Endodermal cell (in vitro differentiated cells): ENCODE measurements at regions not wholly inside any gene's neighbourhood (a gene's known extent, or its start where the extent isn't known, plus 50 kb on each side); places are given as distances from the start of the nearest gene placed in this dataset.

ENCODE experiments used
- DNase-seq: peaks from one replicate; pipeline ENCODE4 v3.0.0-alpha.2; 2017
- H3K27ac ChIP-seq: 2 replicates; pipeline ENCODE4 v1.5.1; 2013; ENCODE audit warnings: mild to moderate bottlenecking, low read depth, low read length, moderate library complexity
- H3K27me3 ChIP-seq: 2 replicates; pipeline ENCODE4 v1.6.1; 2013; ENCODE audit warnings: mild to moderate bottlenecking, low read length, moderate library complexity; ENCODE audit not compliant: insufficient read depth, control insufficient read depth, poor library complexity, severe bottlenecking
- H3K36me3 ChIP-seq: 2 replicates; pipeline ENCODE4 v1.7.0; 2013; ENCODE audit warnings: mild to moderate bottlenecking, low read length, moderate library complexity; ENCODE audit not compliant: control insufficient read depth, insufficient read depth
- H3K4me1 ChIP-seq: one replicate; pipeline ENCODE4 v1.7.0; 2013; ENCODE audit warnings: low read length; ENCODE audit not compliant: control insufficient read depth, insufficient read depth
- H3K4me3 ChIP-seq: 2 replicates; pipeline ENCODE4 v1.5.1; 2013; ENCODE audit warnings: mild to moderate bottlenecking, low read length, moderate library complexity
- H3K9ac ChIP-seq: 2 replicates; pipeline ENCODE4 v1.6.1; 2013; ENCODE audit warnings: mild to moderate bottlenecking, low read length, moderate library complexity; ENCODE audit not compliant: poor library complexity, severe bottlenecking; ENCODE audit errors: extremely low read depth
- H3K9me3 ChIP-seq: 2 replicates; pipeline ENCODE4 v1.6.1; 2013; ENCODE audit warnings: mild to moderate bottlenecking, low read length, moderate library complexity; ENCODE audit not compliant: control insufficient read depth
- H3K27ac Mint-ChIP-seq: 2 replicates; pipeline ENCODE4 v1.8.0; 2020; ENCODE audit warnings: mixed read lengths
- H3K27me3 Mint-ChIP-seq: 2 replicates; pipeline ENCODE4 v1.8.0; 2021; ENCODE audit warnings: mild to moderate bottlenecking, mixed read lengths; ENCODE audit not compliant: insufficient read depth
- H3K36me3 Mint-ChIP-seq: 2 replicates; pipeline ENCODE4 v1.8.0; 2020; ENCODE audit warnings: low read depth, mixed read lengths
- H3K4me1 Mint-ChIP-seq: 2 replicates; pipeline ENCODE4 v1.8.0; 2020; ENCODE audit warnings: mixed read lengths
- H3K4me3 Mint-ChIP-seq: 2 replicates; pipeline ENCODE4 v1.8.0; 2020; ENCODE audit warnings: mild to moderate bottlenecking, moderate library complexity, mixed read lengths
- H3K9me3 Mint-ChIP-seq: 2 replicates; pipeline ENCODE4 v1.8.0; 2020; ENCODE audit warnings: mild to moderate bottlenecking, mixed read lengths
- WGBS, 2 experiments: methylation state at CpG; one replicate each; pipeline versions ENCODE4 v1.1.5 to v1.1.7; 2013; ENCODE audit warnings: missing lambda C conversion rate in 2 of 2, mixed read lengths in 1 of 2; ENCODE audit not compliant: insufficient coverage in 1 of 2, insufficient read length in 1 of 2; 5-methylcytosine and 5-hydroxymethylcytosine counted together
- TF ChIP-seq, protein P1 (sequence below): fragments of 200-600 bp; sonication (generic); conservative IDR thresholded peaks from 2 replicates; pipeline ENCODE4 v1.5.0; 2021; ENCODE audit warnings: antibody characterized with exemption, mild to moderate bottlenecking

DNA sequence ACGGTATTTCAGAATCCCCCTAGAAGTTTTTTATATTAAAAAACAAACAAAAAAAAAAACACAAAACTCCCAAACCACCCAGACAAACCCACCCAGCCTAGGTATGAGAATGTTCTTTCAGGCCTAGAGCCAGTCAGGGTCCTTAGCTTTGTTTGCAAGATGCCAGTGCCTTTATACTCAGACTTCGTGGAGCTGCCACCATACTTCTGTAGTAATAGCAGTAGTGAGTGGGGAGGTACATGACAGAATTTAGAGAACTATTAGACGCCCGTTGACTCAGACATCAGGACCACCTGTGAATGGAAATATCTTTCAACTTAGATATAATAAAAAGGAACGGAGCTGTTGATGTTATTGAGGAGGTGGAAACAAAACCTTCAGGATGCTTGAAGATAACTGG, 138.2 kb upstream of the MKLN1 start:
- Mint-ChIP-seq H3K27ac (no peak overlapping the region), H3K27me3 (no peaks in the 10 kb centered on the region), H3K4me3 (no peak overlapping the region), H3K36me3 (no peaks in the 10 kb centered on the region), H3K9me3 (no peaks in the 10 kb centered on the region), H3K4me1 (peaks cover 18% of the 10 kb centered on the region)
- H3K4me3 ChIP-seq = no peak overlapping the region
- H3K9ac ChIP-seq = no peak overlapping the region
- H3K36me3 ChIP-seq = no peaks in the 10 kb centered on the region
- H3K27ac ChIP-seq = no peak overlapping the region
- no peak for DNase-seq
- WGBS, 2 experiments = 95 to 100% methylated on average over 3 to 4 of the region's 5 CpGs
- peaks cover 6% of the 10 kb centered on the region for H3K4me1 ChIP-seq
- no peaks in the 10 kb centered on the region for H3K27me3 ChIP-seq
- H3K9me3 ChIP-seq = no peaks in the 10 kb centered on the region
- TF ChIP-seq, protein P1, sequence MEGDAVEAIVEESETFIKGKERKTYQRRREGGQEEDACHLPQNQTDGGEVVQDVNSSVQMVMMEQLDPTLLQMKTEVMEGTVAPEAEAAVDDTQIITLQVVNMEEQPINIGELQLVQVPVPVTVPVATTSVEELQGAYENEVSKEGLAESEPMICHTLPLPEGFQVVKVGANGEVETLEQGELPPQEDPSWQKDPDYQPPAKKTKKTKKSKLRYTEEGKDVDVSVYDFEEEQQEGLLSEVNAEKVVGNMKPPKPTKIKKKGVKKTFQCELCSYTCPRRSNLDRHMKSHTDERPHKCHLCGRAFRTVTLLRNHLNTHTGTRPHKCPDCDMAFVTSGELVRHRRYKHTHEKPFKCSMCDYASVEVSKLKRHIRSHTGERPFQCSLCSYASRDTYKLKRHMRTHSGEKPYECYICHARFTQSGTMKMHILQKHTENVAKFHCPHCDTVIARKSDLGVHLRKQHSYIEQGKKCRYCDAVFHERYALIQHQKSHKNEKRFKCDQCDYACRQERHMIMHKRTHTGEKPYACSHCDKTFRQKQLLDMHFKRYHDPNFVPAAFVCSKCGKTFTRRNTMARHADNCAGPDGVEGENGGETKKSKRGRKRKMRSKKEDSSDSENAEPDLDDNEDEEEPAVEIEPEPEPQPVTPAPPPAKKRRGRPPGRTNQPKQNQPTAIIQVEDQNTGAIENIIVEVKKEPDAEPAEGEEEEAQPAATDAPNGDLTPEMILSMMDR = no peak

DNA sequence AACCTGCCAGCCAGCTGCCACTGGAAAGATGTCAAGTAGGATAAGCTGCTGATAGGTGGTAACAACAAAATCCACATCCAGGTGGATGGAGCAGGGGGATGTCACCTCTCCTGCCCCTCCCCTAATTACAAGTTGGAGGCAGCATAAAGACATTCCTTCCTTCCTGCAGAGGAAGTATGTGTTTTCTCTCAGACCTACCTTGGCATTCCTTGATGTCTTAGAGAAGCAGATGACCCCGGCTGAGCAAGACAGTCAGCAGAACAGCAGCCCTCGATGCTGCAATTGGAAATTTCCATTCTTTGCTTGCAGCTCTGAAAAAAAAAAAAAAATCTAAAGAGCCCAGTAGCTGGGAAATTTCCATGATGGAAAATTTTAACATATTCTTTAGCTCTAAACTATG, 137.5 kb upstream of the MKLN1 start:
- DNase-seq = peak; percentile 84
- WGBS, 2 experiments = 11 to 25% methylated on average over 1 to 2 of the region's 2 CpGs
- Mint-ChIP-seq H3K4me1 (peaks cover 18% of the 10 kb centered on the region), H3K9me3 (no peaks in the 10 kb centered on the region), H3K36me3 (no peaks in the 10 kb centered on the region), H3K27ac (peak overlapping the region; percentile 83), H3K27me3 (no peaks in the 10 kb centered on the region), H3K4me3 (no peak overlapping the region)
- Histone ChIP-seq H3K9ac (no peak overlapping the region), H3K27ac (no peak overlapping the region), H3K9me3 (no peaks in the 10 kb centered on the region), H3K27me3 (no peaks in the 10 kb centered on the region), H3K4me3 (no peak overlapping the region), H3K4me1 (peaks cover 6% of the 10 kb centered on the region), H3K36me3 (no peaks in the 10 kb centered on the region)
- TF ChIP-seq, protein P1 = no peak

DNA sequence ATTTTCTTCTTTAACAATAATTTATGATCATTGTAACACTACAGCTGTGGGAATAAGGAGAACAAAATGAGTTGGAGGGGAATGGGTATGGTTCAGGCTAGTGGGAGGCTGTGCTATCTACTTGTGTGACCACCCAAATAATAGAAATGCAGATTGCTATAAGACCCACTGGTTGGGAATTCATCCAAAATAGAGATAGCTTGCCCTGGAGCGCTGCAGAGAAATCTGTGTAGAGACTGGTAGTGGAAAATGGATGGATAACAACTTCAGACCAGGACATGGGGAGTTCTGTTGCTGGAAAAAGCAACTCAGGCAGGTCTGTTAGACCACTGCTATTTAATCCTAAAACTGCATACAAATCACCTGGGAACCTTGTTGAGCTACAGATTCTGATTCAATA, 137.1 kb upstream of the MKLN1 start:
- no peak overlapping the region for H3K27ac ChIP-seq
- H3K27ac Mint-ChIP-seq = peak overlapping the region; percentile 83
- no peaks in the 10 kb centered on the region for H3K36me3 ChIP-seq

More for the DNA sequence above, 137.1 kb upstream of the MKLN1 start:
- Mint-ChIP-seq H3K4me1 (peaks cover 18% of the 10 kb centered on the region), H3K27me3 (no peaks in the 10 kb centered on the region), H3K4me3 (no peak overlapping the region), H3K9me3 (no peaks in the 10 kb centered on the region), H3K36me3 (no peaks in the 10 kb centered on the region)
- TF ChIP-seq, protein P1 = no peak
- H3K9me3 ChIP-seq = no peaks in the 10 kb centered on the region
- no peak overlapping the region for H3K9ac ChIP-seq
- no peak for DNase-seq
- H3K4me3 ChIP-seq = no peak overlapping the region
- WGBS, 2 experiments = 81 to 83% methylated on average over 1 of the region's 1 CpG
- peaks cover 6% of the 10 kb centered on the region for H3K4me1 ChIP-seq
- H3K27me3 ChIP-seq = no peaks in the 10 kb centered on the region
